T47D (cell line): ENCODE measurements at regions not wholly inside any gene's neighbourhood (a gene's known extent, or its start where the extent isn't known, plus 50 kb on each side); places are given as distances from the start of the nearest gene placed in this dataset.
A peak's percentile ranks its signal among the peaks of the same experiment; 100 is the strongest.
"Not testable (repeated sequence)": the region's sequence is repeated elsewhere in the genome, so short reads cannot be mapped to it uniquely, and the experiment has no call there.

Experiments used
- DNase-seq, 2 experiments: peaks; one replicate each; pipeline versions ENCODE4 v3.0.0 to v3.0.0-alpha.2; 2011 to 2012; ENCODE audit warnings: low read depth in 1 of 2, low spot score in 1 of 2
- JUND ChIP-seq: IDR thresholded peaks from 2 replicates; pipeline ENCODE4 v1.6.1; 2012; ENCODE audit warnings: low read depth
- in situ Hi-C: cut with HindIII; loops from 2 replicates; pipeline ENCODE4 v1.10.0; 2016; ENCODE audit warnings: low sequenced_read_pairs, low pct_unique_long_range_greater_than_20kb

GRCh38 chr9:71515626-71516025, 252.7 kb downstream of the CEMIP2 start:
- DNase-seq, result no peak
- no peak for TF ChIP-seq JUND
- in situ Hi-C loops, result no loop called here

GRCh38 chr9:71515107-71515506, 253.2 kb downstream of the CEMIP2 start:
- in situ Hi-C loops, result no loop called here
- TF ChIP-seq JUND, result no peak
- no peak for DNase-seq

GRCh38 chr9:71514344-71514975, 253.9 kb downstream of the CEMIP2 start:
- TF ChIP-seq JUND, result no peak
- in situ Hi-C loops, result no loop called here
- DNase-seq, result peak in 1 of 2 experiments; percentile 56

- no peak for TF ChIP-seq JUND
Observed at GRCh38 chr9:71509054-71509453, 259.3 kb downstream of the CEMIP2 start.

GRCh38 chr9:71508141-71508540, 260.2 kb downstream of the CEMIP2 start:
- in situ Hi-C loops, DNase-seq: not testable (repeated sequence)

More at GRCh38 chr9:71509054-71509453, 259.3 kb downstream of the CEMIP2 start:
- in situ Hi-C loops, result no loop called here
- no peak for DNase-seq

GRCh38 chr9:71506821-71507220, 261.5 kb downstream of the CEMIP2 start:
- no peak for TF ChIP-seq JUND
- in situ Hi-C loops, result no loop called here
- DNase-seq, result no peak

GRCh38 chr9:71504636-71505035, 263.7 kb downstream of the CEMIP2 start:
- in situ Hi-C loops, result no loop called here
- DNase-seq, result no peak
- no peak for TF ChIP-seq JUND

GRCh38 chr9:71498691-71499090, 269.6 kb downstream of the CEMIP2 start:
- DNase-seq, result no peak
- in situ Hi-C loops, result no loop called here
- no peak for TF ChIP-seq JUND

GRCh38 chr9:71490810-71491209, 277.5 kb downstream of the CEMIP2 start:
- no peak for TF ChIP-seq JUND
- in situ Hi-C loops, result no loop called here
- DNase-seq, result peak in 1 of 2 experiments; percentile 15

- in situ Hi-C loops, result no loop called here
- no peak for TF ChIP-seq JUND
- DNase-seq, result no peak
Observed at GRCh38 chr9:71487061-71487460, 281.3 kb downstream of the CEMIP2 start.

- no peak for TF ChIP-seq JUND
- DNase-seq, result no peak
- in situ Hi-C loops, result no loop called here
Observed at GRCh38 chr9:71485326-71485725, 283.0 kb downstream of the CEMIP2 start.

GRCh38 chr9:71483436-71483835, 284.9 kb downstream of the CEMIP2 start:
- TF ChIP-seq JUND, result no peak
- DNase-seq, result no peak
- in situ Hi-C loops, result no loop called here

- in situ Hi-C loops, result no loop called here
- no peak for TF ChIP-seq JUND
- no peak for DNase-seq
Observed at GRCh38 chr9:71479621-71480020, 288.7 kb downstream of the CEMIP2 start.

GRCh38 chr9:71472400-71472799, 295.9 kb downstream of the CEMIP2 start:
- DNase-seq, result no peak
- in situ Hi-C loops, result no loop called here
- TF ChIP-seq JUND, result no peak
